Sigmoid colon (tissue), 6 donors: ENCODE measurements at regions not wholly inside any gene's neighbourhood (a gene's known extent, or its start where the extent isn't known, plus 50 kb on each side); places are given as distances from the start of the nearest gene placed in this dataset.

Source experiments
- DNase-seq: peaks from one replicate; pipeline ENCODE4 v3.0.0-alpha.2; 2019
- H3K27ac ChIP-seq, 4 donors: fragments of 200-600 bp; sonication (generic); one replicate each; pipeline ENCODE4 v1.5.1; 2016 to 2019; ENCODE audit warnings: mild to moderate bottlenecking in 1 of 4
- H3K27me3 ChIP-seq, 3 donors: fragments of 200-600 bp; sonication (generic); one replicate each; pipeline ENCODE4 v1.5.1; 2019; ENCODE audit warnings: mild to moderate bottlenecking in 1 of 3
- H3K36me3 ChIP-seq, 4 donors: fragments of 200-600 bp; sonication (generic); one replicate each; pipeline ENCODE4 v1.5.1; 2016 to 2019
- H3K4me1 ChIP-seq, 4 donors: fragments of 200-600 bp; sonication (generic); one replicate each; pipeline ENCODE4 v1.5.1; 2017 to 2019
- H3K4me3 ChIP-seq, 4 donors: fragments of 200-600 bp; sonication (generic); one replicate each; pipeline ENCODE4 v1.5.1; 2017 to 2019; ENCODE audit warnings: mild to moderate bottlenecking in 2 of 4, moderate library complexity in 1 of 4
- H3K9me3 ChIP-seq, 4 donors: fragments of 200-600 bp in 3 of 4; sonication (generic) in 3 of 4; one replicate each; pipeline versions ENCODE4 v1.5.1 to v1.6.1; 2013 to 2019
- CTCF ChIP-seq, 4 experiments: fragments of 450-650 bp in 3 of 4; fragments of 200-600 bp in 1 of 4; IDR thresholded peaks; one replicate each; pipeline ENCODE4 v1.5.1; 2016 to 2019; ENCODE audit warnings: antibody characterized with exemption in 4 of 4, mild to moderate bottlenecking in 3 of 4, moderate library complexity in 2 of 4
- EP300 ChIP-seq, 4 donors: sonication (generic); formaldehyde crosslinking; IDR thresholded peaks; one replicate each; pipeline ENCODE4 v1.6.1; 2017; ENCODE audit warnings: antibody characterized with exemption in 4 of 4
- POLR2A ChIP-seq, 2 donors: fragments of 450-650 bp; IDR thresholded peaks; one replicate each; pipeline ENCODE4 v1.6.1; 2016; ENCODE audit warnings: antibody characterized with exemption in 2 of 2, mild to moderate bottlenecking in 2 of 2, moderate library complexity in 2 of 2
- POLR2AphosphoS5 ChIP-seq, 4 donors: sonication (generic); formaldehyde crosslinking; IDR thresholded peaks; one replicate each; pipeline ENCODE4 v1.6.1; 2017; ENCODE audit warnings: antibody characterized with exemption in 4 of 4
- whole genome bisulfite sequencing, 2 donors: extraction: QIAGEN DNeasy Blood & Tissue Kit; methylation state at CpG; one replicate each; pipeline ENCODE4 v1.1.7; 2013; 5-methylcytosine and 5-hydroxymethylcytosine counted together
- intact Hi-C: fragments of 100-400 bp; cut with DNase I; formaldehyde crosslinking; loops from one replicate; pipeline ENCODE4 v1.15.1; 2023
- donor health status: healthy with polysubstance abuse.
- donor health status: healthy.

GRCh38 chr6:33957892-33958525 lies 154.2 kb upstream of the MLN start:
- Histone ChIP-seq H3K36me3 (no peaks in the 10 kb centered on the region), H3K4me3 (no peak overlapping the region), H3K27me3 (peaks cover 0 to 6% (median 0%) of the 10 kb centered on the region in 3 donors), H3K4me1 (peaks cover 0 to 10% (median 8%) of the 10 kb centered on the region in 4 donors), H3K9me3 (no peaks in the 10 kb centered on the region), H3K27ac (no peak overlapping the region)
- intact Hi-C loops: no loop called here
- WGBS, 2 donors: 71 to 82% methylated on average over 12 of the region's 12 CpGs
- no peak for DNase-seq
- TF ChIP-seq POLR2AphosphoS5 (IDR thresholded peaks at IDR 0.05) (no peak), CTCF (IDR thresholded peaks at IDR 0.05) (no peak), POLR2A (IDR thresholded peaks at IDR 0.05) (no peak), EP300 (IDR thresholded peaks at IDR 0.05) (no peak)

DNA sequence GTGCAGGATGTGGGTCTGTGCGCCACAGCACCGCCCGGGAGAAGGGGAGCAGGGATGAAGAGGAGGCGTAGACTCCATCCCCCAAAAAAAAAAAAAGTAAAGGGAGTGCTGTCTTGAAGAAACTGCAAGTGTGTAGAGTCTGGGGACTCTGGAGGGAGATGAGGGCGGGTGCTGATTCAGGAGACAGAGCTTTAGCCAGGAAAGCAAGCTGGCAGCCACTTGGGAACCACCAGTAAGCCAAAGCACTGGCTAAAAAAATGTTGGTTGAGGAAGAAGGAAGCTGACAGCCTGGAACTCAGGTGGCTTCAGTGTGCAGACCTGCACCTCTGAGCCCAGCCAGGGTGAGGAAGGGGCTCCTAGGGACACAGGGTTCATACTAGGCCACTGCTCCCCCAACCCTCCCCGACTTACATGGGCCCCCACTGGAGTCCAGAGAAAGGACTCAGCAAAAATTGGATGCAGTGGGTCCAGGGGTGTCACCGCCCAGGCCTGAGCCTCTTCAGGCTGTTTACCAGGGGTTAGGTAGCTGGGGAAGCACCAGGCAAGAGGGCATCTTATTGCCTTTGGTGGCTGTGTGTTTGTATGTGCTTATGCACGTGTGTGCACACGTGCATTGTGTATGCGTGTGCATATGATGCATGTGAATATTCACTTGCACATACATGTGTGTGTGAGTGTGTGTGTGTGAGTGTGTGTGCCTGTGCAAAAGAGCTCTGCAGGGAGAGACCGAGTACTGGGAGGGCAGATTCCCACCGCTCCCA lies 153.5 kb upstream of the MLN start:
- intact Hi-C loops: no loop called here
- Histone ChIP-seq H3K27ac (no peak overlapping the region), H3K4me3 (no peak overlapping the region), H3K4me1 (peaks cover 0 to 5% (median 4%) of the 10 kb centered on the region in 4 donors), H3K9me3 (no peaks in the 10 kb centered on the region), H3K27me3 (peaks cover 0 to 6% (median 0%) of the 10 kb centered on the region in 3 donors), H3K36me3 (no peaks in the 10 kb centered on the region)
- WGBS, 2 donors: 91% methylated on average over 12 of the region's 12 CpGs
- TF ChIP-seq EP300 (IDR thresholded peaks at IDR 0.05): no peak
- TF ChIP-seq POLR2AphosphoS5 (IDR thresholded peaks at IDR 0.05): no peak
- no peak for TF ChIP-seq POLR2A (IDR thresholded peaks at IDR 0.05)
- no peak for TF ChIP-seq CTCF (IDR thresholded peaks at IDR 0.05)
- no peak for DNase-seq

DNA sequence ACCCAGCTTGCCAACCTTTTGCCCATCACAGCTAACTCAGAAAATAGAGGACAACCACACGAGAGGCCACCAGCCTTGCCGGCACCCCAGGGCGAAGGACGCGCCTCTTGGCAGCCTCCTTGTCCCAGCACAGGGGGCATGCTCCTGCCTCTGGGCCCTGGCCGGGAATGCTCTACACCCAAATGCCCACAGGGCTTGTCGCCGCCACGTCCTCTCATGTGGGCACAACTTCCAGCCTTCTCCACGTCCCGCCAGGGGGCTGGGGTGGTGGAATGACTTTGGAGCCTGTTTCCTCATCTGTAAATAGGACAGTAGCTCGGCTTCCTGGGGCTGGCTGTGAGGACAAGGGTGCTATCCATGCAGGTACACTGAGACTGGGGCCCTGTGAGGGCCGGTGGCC lies 152.4 kb upstream of the MLN start:
- H3K4me3 ChIP-seq: no peak overlapping the region
- no peak for DNase-seq
- H3K4me1 ChIP-seq: no peaks in the 10 kb centered on the region
- H3K27me3 ChIP-seq: peaks cover 0 to 6% (median 0%) of the 10 kb centered on the region in 3 donors
- no peak overlapping the region for H3K27ac ChIP-seq
- no peak for TF ChIP-seq EP300 (IDR thresholded peaks at IDR 0.05)
- no peak for TF ChIP-seq POLR2A (IDR thresholded peaks at IDR 0.05)
- no peak for TF ChIP-seq POLR2AphosphoS5 (IDR thresholded peaks at IDR 0.05)
- TF ChIP-seq CTCF (IDR thresholded peaks at IDR 0.05): no peak
- H3K36me3 ChIP-seq: no peaks in the 10 kb centered on the region
- no peaks in the 10 kb centered on the region for H3K9me3 ChIP-seq
- WGBS, 2 donors: 92 to 94% methylated on average over 13 of the region's 13 CpGs
- intact Hi-C loops: no loop called here

- TF ChIP-seq POLR2AphosphoS5 (IDR thresholded peaks at IDR 0.05) (no peak), CTCF (IDR thresholded peaks at IDR 0.05) (no peak), EP300 (IDR thresholded peaks at IDR 0.05) (no peak), POLR2A (IDR thresholded peaks at IDR 0.05) (no peak)
- Histone ChIP-seq H3K27me3 (peaks cover 0 to 6% (median 0%) of the 10 kb centered on the region in 3 donors), H3K9me3 (no peaks in the 10 kb centered on the region), H3K27ac (no peak overlapping the region), H3K4me1 (no peaks in the 10 kb centered on the region), H3K4me3 (no peak overlapping the region), H3K36me3 (no peaks in the 10 kb centered on the region)
- 93% methylated on average over 6 of the region's 6 CpGs for WGBS, 2 donors
- no peak for DNase-seq
- intact Hi-C loops: no loop called here
Observed at GRCh38 chr6:33955566-33955965, 151.8 kb upstream of the MLN start.
